Hepatocyte (in vitro differentiated cells): ENCODE measurements at regions not wholly inside any gene's neighbourhood (a gene's known extent, or its start where the extent isn't known, plus 50 kb on each side); places are given as distances from the start of the nearest gene placed in this dataset.

ENCODE experiments used
- CTCF ChIP-seq: fragments of 200-600 bp; sonication (generic); IDR thresholded peaks from 2 replicates; pipeline ENCODE4 v1.5.1; 2016; ENCODE audit warnings: antibody characterized with exemption, mild to moderate bottlenecking; ENCODE audit not compliant: poor library complexity
- EZH2 ChIP-seq: fragments of 200-600 bp; sonication (generic); IDR thresholded peaks from 2 replicates; pipeline ENCODE4 v1.6.1; 2016; ENCODE audit warnings: antibody characterized with exemption, mild to moderate bottlenecking, borderline replicate concordance
- EZH2phosphoT487 ChIP-seq: fragments of 200-600 bp; sonication (generic); IDR thresholded peaks from one replicate; pipeline ENCODE4 v1.6.1; 2018; ENCODE audit warnings: antibody characterized with exemption, mild to moderate bottlenecking, low read depth, moderate library complexity; ENCODE audit not compliant: unreplicated experiment, severe bottlenecking

GRCh38 chr13:34243403-34243802 lies 425.5 kb downstream of the RFC3 start:
- TF ChIP-seq CTCF (no peak), EZH2phosphoT487 (no peak), EZH2 (no peak)
